ENCODE measurements at regions not wholly inside any gene's neighbourhood (a gene's known extent, or its start where the extent isn't known, plus 50 kb on each side); places are given as distances from the start of the nearest gene placed in this dataset.

DNA sequence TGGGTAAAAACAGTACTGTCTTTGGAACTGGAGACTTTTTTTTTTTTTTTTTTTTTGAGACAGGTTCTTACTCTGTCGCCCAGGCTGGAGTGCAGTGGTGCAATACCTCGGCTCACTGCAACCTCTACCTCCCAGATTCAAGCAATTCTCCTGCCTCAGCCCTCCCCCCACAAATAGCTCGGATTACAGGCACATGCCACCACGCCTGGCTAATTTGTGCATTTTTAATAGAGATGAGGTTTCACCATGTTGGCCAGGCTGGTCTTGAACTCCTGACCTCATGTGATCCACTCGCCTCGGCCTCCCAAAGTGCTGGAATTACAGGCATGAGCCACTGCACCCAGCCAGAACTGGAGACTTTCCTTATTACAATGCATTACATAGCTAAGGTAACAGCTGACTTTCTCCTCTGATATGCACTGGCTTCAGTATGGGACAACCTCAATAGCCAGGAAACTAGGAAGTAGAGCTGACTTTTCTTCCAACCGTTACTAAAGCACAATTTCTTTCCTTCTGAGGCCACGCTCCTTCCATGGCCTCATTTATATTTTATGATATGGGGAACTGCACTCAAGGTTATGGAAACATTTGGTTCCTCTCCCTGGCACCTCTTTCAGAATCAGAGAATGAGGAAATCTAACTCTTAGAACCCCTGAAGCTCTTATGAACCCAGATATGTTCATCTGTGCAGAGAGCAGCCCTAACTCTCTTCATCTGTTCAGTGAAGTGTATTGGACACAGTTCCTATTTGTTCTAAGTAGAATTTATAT is 53.5 kb upstream of the FAM9B start:
- no peak for DNase-seq (ENCODE audit: low spot score)

DNA sequence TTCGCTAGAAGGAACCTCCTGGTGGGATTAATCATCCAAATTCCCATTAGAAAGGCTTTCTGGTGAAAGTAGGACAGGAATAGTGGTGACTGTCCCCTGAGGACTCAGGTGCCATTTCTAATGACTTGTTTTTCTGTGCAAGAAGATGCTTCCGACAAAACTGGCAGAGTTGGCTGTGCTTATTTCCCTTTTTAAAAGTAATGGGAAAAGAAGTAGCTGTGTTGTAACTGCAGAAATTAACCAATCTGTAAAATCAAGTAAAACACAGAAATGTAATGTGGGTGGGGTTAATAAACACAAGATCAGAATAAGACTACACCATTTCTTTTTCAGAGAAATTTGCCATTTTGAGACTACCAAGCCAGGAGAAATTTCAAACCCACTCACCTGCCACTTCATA is 55.0 kb upstream of the FAM9B start:
- DNase-seq (ENCODE audit: low spot score): no peak

DNA sequence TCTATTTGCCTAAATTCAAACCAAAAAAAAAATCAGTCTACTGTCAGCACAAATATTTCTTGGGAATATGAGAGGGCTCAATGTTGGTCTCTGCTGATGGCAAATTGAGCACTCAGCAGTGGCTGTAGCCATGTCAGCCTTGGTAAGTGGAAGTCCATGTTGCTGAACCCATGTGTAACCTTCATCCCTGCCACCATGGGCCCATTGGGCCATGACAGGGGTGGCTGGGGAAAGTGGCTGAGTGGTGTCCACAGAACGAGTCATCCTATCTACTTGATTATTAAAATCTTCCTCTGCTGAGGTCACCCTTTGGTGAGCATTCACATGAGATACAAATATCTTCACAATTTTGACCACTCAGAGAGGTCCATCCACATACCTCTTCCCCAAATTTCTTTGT is 56.8 kb upstream of the FAM9B start:
- DNase-seq (ENCODE audit: low spot score): no peak

DNA sequence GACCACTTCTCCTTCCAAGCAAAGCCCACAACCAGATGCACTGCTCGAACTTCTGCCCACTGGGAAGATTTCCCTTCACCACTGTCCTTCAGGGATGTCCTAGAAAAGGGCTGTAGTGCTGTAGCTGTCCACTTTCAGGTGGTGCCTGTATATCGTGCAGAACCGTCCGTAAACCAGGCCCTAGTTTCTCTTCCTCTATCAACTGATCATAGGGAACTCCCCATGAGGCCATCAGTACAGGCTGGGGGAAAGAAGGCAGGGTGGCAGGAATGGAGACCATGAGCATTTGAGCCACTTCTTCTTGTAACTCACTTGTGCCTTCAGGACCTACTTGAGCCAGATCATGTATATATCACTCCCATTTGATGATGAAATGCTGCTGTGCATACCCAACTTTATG is 57.3 kb upstream of the FAM9B start:
- no peak for DNase-seq (ENCODE audit: low spot score)

DNA sequence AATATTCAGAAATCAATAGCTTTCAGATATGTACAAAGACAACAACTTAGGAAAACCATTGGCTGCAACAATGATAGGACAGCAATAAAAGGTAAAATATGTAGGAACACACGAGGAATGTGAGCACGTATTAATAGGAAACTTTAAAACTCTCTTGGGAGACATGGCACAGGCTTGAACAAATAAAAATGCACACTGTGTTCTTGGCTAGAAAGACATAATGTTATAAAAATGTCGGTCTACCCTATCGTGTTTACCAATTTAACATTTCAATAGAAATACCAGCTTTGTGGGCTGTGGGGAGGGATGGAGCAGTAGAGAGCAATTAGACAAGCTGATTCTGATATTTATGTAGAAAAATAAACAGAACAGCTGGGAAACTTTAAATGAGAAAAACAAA is 69.0 kb upstream of the FAM9B start:
- DNase-seq (ENCODE audit: low spot score): no peak

DNA sequence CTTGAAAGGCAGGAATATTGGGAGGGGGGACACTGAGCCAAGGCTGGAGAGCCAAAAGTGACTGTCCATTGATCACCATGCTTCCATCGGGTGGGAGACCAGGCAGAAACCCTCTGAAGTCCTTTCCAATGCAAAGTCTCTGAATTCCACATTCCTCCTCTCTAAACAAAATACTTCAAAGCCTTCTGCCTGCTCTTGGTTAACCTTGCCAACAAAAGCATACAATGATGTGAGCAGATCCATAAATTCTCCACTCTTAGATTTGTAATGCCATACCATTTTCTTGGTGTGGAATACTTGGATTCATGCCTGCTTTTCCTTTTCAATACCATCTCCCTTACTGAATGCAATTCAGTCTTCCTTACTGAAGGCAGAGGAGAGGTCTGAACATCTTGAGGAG is 74.1 kb upstream of the FAM9B start:
- no peak for DNase-seq (ENCODE audit: low spot score)

DNA sequence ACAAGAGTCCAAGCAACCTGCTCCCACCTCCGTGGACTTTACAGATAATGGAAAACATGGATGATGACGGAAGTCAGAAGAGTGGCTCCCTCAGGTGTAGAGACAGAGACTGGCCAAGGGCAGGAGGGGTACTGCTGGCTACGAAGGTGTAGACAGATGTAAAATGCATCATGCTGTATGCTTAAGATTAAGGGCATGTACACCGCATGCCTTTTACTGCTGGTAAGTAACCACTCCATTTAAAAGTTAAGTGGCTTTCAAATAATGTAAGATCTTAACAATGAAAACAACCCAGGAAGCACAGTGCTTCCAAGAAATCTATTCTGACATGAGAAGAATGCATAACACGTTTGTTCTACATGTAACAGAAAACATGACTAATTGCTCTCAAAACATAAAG is 76.9 kb upstream of the FAM9B start:
- DNase-seq (ENCODE audit: low spot score): no peak

DNA sequence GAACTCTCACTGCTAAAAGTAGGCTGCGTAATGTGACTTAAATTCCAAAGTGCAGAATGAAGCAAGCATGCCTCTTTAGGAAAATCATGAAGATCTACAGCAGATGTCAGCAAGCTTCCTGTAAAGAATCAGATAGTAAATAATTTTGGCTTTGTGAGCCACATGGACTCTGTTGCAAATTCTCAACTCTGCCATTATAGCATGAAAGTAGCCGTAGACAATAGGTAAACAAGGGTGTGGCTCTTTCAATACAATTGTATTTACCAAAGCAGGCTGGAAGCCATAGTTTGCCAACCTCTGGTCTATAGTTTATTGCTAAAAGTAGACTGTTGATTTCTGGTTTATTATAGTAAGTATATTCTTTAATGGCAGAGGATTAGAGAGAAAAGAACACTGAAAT is 80.3 kb upstream of the FAM9B start:
- DNase-seq (ENCODE audit: low spot score): no peak

DNA sequence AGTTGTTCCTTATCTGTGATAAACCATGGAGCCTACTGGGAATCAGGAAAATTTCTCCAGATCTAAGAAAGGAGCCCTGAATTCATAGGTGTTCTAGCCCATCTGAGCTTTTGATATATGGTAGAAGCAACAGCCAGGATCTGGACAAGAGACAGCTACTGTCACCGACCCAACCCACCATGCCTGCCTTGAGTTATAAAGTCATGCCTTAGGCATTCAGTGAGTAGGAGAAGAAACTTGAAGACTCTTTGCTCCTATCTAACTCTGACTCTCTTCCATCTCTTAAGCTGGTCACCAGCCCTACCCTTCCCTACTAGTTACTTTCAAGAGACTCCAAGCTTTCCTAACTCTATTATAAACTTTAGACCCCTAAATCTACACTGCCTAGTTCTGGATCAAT is 83.9 kb upstream of the FAM9B start:
- DNase-seq (ENCODE audit: low spot score): no peak

DNA sequence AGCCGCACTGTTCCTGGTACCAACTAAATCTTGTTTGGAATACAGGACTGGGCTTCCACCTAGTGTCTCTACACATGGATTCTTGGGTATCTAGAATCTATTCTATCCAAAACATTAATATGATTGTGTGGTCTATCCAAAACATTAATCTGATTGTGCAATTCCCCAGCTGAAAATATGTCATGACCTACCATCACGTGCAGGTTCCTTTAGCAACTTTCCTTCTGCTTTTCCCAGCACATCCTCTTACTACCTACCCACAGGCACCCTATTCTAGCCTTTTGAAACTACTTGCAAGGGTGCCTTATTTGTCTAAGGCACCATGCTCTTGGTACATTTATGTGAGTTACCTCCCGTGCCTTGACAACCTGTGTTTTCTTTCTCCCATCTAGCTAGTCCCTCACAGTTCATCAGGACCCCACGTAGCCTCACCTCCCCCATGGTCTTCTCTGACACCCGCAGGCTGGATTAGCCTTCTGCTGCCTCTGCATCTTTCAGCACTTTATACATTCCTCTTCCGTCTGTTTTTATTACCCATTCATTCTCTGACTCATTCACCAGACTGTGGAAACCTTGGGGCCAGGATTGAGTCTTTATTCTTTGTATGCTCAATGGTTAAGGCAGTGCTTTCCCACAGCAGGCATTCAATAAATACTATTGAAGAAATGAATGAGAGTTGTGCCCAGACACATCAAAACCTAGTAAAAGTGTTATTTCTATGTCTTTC is 88.8 kb upstream of the FAM9B start:
- no peak for DNase-seq (ENCODE audit: low spot score)

DNA sequence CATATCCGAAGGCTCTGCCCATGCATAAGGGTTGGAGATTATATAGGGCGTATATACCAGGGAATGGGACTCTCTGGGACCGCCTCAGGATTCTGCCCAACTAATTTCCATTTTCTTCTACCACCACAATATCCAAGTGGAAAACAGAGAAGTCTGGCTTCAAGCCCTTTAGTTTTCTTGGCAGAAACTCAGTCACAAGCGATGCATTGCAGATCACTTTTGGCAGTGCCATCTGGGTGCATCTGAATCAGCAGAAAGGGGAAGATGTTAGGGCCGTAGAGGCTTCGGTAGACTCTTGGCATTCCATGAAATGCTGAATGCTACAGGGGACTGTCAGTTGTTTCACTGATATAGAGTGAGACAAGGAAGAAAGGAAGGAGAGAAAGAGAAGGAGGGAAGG is 94.1 kb upstream of the FAM9B start:
- no peak for DNase-seq (ENCODE audit: low spot score)

DNA sequence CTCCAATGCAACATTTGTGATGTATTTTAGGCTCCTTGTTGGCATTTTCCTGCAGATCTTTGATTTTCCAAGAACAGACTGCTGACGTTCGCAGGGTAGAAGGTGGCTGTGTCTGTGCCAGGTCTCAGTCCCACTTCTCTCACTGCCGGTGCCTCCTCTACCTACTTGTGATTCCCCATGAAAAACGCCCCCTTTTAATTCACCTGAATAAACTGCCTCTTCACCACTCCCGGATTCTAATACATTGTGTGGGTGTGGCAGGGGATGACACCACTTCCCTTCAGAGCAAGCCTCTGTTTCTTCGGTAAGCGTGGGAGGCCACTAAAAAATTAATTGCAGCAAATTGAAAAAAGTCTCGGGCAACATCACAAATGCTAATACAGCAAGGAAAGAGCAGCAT is 96.1 kb upstream of the FAM9B start:
- DNase-seq (ENCODE audit: low spot score): no peak

DNA sequence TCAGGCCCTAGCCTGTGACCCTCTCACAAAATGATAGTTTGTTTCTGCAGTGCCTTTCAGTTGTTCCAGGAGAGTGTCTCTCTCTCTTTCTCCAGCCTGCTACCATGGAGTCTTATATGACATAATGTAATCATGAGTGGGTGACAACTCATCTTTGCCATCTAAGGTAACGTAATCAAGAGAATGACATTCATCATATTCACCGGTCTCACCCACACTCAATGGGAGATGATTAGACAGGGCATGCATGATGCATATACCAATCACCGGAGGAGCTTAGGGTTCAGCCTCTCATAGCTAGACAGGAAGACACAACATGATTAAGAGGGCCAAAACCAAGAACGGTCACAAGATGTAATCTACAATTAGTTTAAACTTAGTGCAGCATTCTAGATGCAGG is 97.1 kb upstream of the FAM9B start:
- DNase-seq (ENCODE audit: low spot score): no peak

DNA sequence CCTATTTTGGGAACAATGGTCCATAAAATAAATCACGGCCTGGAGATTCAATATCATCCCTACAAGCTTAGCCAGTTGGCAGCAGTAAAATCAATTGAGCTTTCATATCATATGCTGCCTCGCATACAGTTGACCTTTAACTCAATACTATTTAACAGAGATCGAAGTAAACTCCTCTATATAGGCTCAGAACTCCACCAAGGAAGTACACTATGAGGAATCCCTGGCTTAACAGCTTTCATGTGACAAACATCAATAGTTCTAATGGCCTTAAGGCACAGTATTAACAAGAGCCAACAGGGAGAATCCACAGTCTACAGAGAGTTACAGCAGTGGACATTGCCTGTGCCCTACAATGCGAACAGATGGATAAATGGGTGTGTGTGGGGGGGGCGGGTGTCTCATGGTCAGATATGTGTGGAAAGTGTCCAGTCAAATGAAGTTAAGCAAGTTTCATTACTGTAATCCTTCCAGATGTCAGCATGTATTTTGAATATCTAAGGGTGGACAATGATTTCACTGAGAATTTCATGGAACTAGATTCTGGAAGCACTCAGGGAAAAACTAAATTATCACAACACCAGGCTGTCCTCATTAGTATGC is 98.2 kb upstream of the FAM9B start:
- no peak for DNase-seq (ENCODE audit: low spot score)

DNA sequence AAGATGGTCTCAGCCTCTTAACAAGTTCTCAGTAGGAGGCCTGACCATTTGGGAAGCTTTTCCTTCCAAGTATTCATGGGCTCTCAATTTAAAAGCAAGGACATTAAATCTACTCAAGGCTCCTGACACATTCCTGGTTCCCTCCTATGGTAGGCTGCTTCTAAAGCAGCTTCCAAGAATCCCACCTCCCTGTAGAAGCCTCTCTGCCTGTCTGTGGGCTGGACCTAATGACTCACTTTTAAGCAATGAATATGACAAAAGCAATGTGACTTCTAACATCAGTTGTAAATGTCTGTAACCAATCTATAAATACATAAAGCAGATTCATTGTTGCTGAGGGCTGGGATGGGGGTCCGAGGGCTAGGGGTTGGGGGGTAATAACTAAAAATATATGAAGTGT is 99.5 kb upstream of the FAM9B start:
- DNase-seq (ENCODE audit: low spot score): no peak

DNA sequence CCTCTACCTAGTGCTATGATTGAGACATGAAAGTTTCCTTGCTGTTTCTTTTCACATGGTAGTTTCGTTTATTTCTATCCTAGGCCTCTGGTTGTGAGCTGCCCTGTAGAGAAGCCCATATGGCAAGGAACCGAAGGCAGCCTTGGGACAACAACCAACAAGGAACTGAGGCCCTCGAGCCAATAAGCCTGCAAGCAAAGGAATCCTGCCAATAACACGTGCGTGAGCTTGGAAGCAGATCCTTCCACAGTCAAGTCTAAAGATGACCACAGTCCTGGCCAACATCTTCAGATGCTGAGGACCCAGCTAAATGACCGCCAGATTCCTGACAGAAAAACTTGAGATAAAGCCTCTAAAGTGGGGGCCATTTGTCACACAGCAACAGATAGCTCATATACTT is 100.4 kb upstream of the FAM9B start:
- no peak for DNase-seq (ENCODE audit: low spot score)

DNA sequence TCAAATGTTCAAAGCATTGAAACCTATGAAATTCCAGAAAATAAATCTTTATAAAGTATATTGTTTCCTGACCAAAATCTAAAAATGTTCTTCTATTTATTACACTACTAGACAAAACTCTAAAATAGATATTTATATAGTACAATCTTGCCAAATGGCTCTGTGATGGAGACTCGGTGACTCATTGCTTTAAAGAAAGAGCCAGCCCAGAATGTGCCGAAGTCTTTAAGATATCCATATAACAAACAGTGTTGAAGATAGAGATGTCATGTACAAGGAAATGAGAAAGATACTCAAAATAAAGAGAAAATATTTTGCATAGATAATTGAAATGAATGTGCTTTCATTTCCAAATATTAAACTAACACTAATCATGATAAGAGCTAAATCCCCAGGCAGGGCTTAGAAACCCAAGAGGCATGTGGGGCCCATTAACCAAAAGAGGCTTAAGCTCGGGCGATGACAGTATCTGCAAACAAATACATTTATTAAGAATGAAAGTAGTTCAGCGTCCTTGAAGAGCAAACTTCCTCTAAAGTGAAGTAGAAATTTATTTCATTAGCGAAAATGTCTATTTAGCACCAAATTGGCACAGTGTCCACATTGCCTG is 102.1 kb upstream of the FAM9B start:
- DNase-seq (ENCODE audit: low spot score): no peak

DNA sequence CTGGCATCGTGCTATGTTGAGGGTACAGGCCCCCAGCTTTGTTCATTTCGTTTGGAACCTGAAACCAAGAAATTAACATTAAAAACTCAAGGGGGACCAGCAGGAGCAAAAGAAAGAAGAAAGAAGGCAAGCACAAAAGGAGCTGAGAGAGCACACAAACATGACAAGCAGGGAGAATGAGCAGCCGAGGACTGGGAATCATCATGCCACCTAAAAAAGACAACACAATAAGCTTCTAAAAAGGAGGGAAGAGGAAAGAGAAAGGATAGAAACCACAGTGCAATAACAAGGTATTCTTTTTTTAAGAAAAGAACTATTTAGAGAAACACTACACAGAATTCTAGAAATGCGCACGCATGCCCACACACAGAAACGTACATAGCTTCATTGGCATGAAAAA is 103.2 kb upstream of the FAM9B start:
- no peak for DNase-seq (ENCODE audit: low spot score)

DNA sequence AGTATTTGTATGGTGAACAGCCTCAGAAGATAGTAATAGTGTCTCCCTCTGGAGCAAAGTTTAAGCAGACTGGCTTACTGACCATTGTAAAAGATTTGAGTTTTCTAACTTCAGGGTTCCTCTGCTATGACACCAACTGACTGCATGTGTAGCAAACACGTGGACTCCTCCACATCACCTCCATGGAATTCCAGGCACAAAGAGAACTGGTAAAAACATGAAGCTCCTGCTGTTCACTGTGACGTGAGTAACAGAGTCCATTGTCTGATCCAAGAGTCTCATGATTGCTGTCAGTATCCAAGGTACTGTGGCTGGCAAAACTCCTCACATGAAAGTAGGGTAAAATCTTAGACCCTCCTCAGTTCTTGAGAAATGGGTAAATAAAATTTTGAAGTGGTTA is 107.6 kb upstream of the FAM9B start:
- no peak for DNase-seq (ENCODE audit: low spot score)

DNA sequence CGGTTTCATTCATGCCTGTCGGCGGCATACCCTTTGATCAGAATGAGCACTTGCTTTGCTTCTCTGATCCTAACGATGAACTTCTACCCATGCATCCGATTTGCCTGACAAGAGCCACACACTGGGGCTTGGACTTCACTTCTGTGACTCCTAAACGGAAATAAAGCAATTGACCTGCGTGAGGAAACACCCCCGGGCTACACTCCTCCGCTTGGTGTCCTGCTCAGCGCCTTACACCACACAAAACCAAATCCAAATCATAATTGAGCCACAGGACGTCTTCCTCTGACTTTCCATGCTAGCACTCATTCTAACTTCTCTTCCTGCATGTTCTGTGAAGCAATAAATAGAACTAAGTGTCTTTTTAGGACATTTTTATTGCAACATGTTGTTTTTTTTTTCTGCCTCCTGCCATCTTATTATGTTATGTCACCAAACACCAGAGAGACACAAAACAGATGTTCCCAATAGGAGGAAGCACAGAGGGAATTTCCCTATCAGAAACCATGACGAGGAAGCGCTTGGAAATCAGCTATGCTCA is 110.8 kb upstream of the FAM9B start:
- DNase-seq (ENCODE audit: low spot score): no peak

DNA sequence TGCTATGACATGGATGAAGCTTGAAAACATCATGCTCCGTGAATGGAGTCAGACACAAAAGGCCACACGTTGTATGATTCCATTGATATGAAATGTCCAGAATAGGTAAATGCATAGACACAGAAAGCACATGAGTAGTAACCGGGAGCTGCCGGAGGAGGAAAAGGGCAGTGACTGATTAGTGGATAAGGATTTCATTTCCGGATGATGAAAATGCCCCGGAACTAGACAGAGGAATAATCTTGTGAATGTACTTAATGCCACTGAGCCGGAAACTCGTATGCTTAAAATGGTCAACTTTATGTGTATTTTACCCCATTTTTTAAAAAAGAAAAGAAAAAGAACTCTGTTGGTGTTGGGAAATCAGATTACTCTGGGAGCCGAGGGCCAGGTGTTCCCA is 112.7 kb upstream of the FAM9B start:
- no peak for DNase-seq (ENCODE audit: low spot score)

DNA sequence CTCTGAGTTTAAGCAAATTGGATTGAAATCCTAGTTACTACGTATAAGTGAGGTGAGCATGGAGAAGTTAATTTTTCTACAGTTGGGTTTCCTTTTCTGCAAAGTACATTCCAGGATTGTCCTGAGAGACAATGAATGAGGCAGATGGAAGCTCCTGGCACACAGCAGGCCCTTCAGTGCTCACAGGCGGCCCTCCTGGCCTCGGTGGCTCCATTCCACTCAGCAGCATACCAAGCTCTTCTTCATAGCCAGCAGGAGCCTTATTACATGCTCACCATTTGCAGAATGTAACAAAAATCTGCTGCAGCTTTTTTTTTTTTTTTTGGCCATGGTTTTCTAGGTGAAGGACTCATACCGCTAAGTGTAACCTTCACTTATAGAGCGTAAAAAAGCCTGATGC is 113.2 kb upstream of the FAM9B start:
- no peak for DNase-seq (ENCODE audit: low spot score)

DNA sequence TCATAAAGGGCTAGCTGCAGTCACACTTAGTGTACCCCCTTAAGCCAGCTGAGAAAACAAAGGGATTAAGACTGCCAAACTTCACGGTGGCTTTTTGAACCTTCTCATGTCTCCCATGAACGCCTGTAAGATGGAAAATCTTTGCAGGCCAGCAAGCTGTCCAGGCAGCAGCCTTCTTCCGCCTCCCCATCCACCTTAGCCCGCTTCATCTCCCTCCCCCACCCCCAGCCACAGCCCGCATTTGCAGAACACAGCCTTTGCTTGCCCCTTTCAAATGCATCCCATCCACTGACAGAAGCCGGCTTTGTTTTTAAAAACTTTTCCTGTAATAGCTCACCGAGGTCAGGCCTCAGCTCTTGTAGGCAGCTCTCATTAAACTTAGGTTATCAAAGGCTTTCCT is 113.8 kb upstream of the FAM9B start:
- no peak for DNase-seq (ENCODE audit: low spot score)

All from COLO829 (cell line).